ENCODE measurements at regions not wholly inside any gene's neighbourhood (a gene's known extent, or its start where the extent isn't known, plus 50 kb on each side); places are given as distances from the start of the nearest gene placed in this dataset.

DNA sequence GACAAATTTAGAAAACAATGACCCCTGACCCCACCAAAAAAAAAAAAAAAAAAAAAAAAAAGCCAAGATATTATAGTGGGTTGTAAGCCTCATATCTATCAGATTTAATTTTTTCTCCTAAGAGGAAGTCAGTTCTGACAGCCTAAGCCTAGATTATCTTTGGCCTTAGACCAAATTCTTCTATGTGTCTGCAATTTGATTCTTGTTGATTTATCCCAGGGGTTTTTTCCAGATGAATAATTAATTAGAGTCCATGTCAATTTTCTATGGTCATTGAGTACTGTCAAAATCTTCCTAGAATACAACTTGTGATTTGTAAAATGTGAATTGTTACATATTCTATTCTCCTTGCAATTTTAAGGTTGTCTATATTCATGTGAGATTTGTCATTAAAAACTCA, 151.6 kb upstream of the CACNA2D1 start:
- TF ChIP-seq ZNF785 (tag by site-specific recombination; IDR thresholded peaks at IDR 0.05) = no peak
- no peak for TF ChIP-seq ZNF747 (tag by site-specific recombination; IDR thresholded peaks at IDR 0.05)
- TF ChIP-seq, protein P1, sequence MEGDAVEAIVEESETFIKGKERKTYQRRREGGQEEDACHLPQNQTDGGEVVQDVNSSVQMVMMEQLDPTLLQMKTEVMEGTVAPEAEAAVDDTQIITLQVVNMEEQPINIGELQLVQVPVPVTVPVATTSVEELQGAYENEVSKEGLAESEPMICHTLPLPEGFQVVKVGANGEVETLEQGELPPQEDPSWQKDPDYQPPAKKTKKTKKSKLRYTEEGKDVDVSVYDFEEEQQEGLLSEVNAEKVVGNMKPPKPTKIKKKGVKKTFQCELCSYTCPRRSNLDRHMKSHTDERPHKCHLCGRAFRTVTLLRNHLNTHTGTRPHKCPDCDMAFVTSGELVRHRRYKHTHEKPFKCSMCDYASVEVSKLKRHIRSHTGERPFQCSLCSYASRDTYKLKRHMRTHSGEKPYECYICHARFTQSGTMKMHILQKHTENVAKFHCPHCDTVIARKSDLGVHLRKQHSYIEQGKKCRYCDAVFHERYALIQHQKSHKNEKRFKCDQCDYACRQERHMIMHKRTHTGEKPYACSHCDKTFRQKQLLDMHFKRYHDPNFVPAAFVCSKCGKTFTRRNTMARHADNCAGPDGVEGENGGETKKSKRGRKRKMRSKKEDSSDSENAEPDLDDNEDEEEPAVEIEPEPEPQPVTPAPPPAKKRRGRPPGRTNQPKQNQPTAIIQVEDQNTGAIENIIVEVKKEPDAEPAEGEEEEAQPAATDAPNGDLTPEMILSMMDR (tag by site-specific recombination; IDR thresholded peaks at IDR 0.05) = no peak
- no peak for TF ChIP-seq ZNF114 (tag by site-specific recombination; IDR thresholded peaks at IDR 0.05)
- no peak for TF ChIP-seq ZNF138 (tag by site-specific recombination; IDR thresholded peaks at IDR 0.05; ENCODE audit: borderline replicate concordance)
- TF ChIP-seq, protein P2, sequence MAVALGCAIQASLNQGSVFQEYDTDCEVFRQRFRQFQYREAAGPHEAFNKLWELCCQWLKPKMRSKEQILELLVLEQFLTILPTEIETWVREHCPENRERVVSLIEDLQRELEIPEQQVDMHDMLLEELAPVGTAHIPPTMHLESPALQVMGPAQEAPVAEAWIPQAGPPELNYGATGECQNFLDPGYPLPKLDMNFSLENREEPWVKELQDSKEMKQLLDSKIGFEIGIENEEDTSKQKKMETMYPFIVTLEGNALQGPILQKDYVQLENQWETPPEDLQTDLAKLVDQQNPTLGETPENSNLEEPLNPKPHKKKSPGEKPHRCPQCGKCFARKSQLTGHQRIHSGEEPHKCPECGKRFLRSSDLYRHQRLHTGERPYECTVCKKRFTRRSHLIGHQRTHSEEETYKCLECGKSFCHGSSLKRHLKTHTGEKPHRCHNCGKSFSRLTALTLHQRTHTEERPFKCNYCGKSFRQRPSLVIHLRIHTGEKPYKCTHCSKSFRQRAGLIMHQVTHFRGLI (tag by site-specific recombination; IDR thresholded peaks at IDR 0.05) = no peak
- no peak for TF ChIP-seq YY1 (tag by site-specific recombination; IDR thresholded peaks at IDR 0.05)
- no peak for TF ChIP-seq ZNF707 (tag by site-specific recombination; IDR thresholded peaks at IDR 0.05)
- TF ChIP-seq ZNF501 (tag by site-specific recombination; IDR thresholded peaks at IDR 0.05) = no peak
- TF ChIP-seq ZFP3 (tag by site-specific recombination; IDR thresholded peaks at IDR 0.05; ENCODE audit: low read depth) = no peak
- TF ChIP-seq ZNF121 (tag by site-specific recombination; IDR thresholded peaks at IDR 0.05) = no peak

Measured in HEK293 (cell line).